Stomach (tissue), 8 donors: ENCODE measurements at regions not wholly inside any gene's neighbourhood (a gene's known extent, or its start where the extent isn't known, plus 50 kb on each side); places are given as distances from the start of the nearest gene placed in this dataset.

ENCODE experiments used
- DNase-seq, 2 donors: peaks; one replicate each; pipeline versions ENCODE4 v3.0.0 to v3.0.0-alpha.2; 2013 to 2019
- H3K27ac ChIP-seq, 5 donors: fragments of 200-600 bp in 4 of 5; sonication (generic) in 4 of 5; one replicate each; pipeline ENCODE4 v1.5.1; 2013 to 2019; ENCODE audit warnings: mild to moderate bottlenecking in 1 of 5, moderate library complexity in 1 of 5
- H3K27me3 ChIP-seq, 3 donors: fragments of 200-600 bp; sonication (generic); one replicate each; pipeline ENCODE4 v1.5.1; 2017 to 2019; ENCODE audit warnings: mixed run types in 1 of 3
- H3K36me3 ChIP-seq, 4 donors: fragments of 200-600 bp; sonication (generic); 1 replicate in 3 of 4; 2 replicates in 1 of 4; pipeline ENCODE4 v1.5.1; 2016 to 2019
- H3K4me1 ChIP-seq, 4 donors: fragments of 200-600 bp; sonication (generic); one replicate each; pipeline ENCODE4 v1.5.1; 2016 to 2019
- H3K4me3 ChIP-seq, 4 donors: fragments of 200-600 bp; sonication (generic) in 3 of 4; one replicate each; pipeline ENCODE4 v1.5.1; 2016 to 2019; ENCODE audit warnings: mild to moderate bottlenecking in 1 of 4
- H3K9me3 ChIP-seq, 4 donors: fragments of 200-600 bp; sonication (generic); one replicate each; pipeline ENCODE4 v1.5.1; 2016 to 2019
- CTCF ChIP-seq, 7 experiments: fragments of 450-650 bp in 4 of 7; fragments of 200-600 bp in 3 of 7; sonication (generic) in 3 of 7; IDR thresholded peaks; one replicate each; pipeline ENCODE4 v1.5.1; 2016 to 2019; ENCODE audit warnings: antibody characterized with exemption in 7 of 7, control low read depth in 2 of 7, mild to moderate bottlenecking in 1 of 7
- EP300 ChIP-seq: sonication (generic); formaldehyde crosslinking; IDR thresholded peaks from one replicate; pipeline ENCODE4 v1.6.1; 2017; ENCODE audit warnings: antibody characterized with exemption
- POLR2A ChIP-seq, 4 donors: fragments of 450-650 bp; IDR thresholded peaks; one replicate each; pipeline ENCODE4 v1.6.1; 2016; ENCODE audit warnings: antibody characterized with exemption in 4 of 4, control low read depth in 2 of 4, mild to moderate bottlenecking in 1 of 4, moderate library complexity in 1 of 4
- POLR2AphosphoS5 ChIP-seq, 3 donors: sonication (generic); formaldehyde crosslinking; IDR thresholded peaks; one replicate each; pipeline ENCODE4 v1.6.1; 2016; ENCODE audit warnings: antibody characterized with exemption in 3 of 3
- WGBS, 5 donors: extraction: QIAGEN DNeasy Blood & Tissue Kit in 3 of 5; methylation state at CpG; one replicate each; pipeline versions ENCODE4 v1.1.5 to v1.1.7; 2013 to 2018; 5-methylcytosine and 5-hydroxymethylcytosine counted together
- intact Hi-C: fragments of 100-400 bp; cut with DNase I; formaldehyde crosslinking; loops from one replicate; pipeline ENCODE4 v1.15.1; 2023; ENCODE audit warnings: low total_unique reads
- donor health status: healthy with polysubstance abuse.
- donor health status: Bipolar disorder and iron deficiency.
- donor health status: healthy.

- WGBS, 5 donors = 10 to 24% (median 17%) methylated on average over 1 of the region's 1 CpG
- TF ChIP-seq EP300 = no peak
- TF ChIP-seq POLR2AphosphoS5 (IDR thresholded peaks at IDR 0.05) = no peak
- no peak for TF ChIP-seq CTCF (IDR thresholded peaks at IDR 0.05)
- TF ChIP-seq POLR2A (IDR thresholded peaks at IDR 0.05) = no peak
- no peaks in the 10 kb centered on the region for H3K36me3 ChIP-seq
- H3K27ac ChIP-seq = no peak overlapping the region
- no peaks in the 10 kb centered on the region for H3K4me1 ChIP-seq
- intact Hi-C loops = no loop called here
- no peaks in the 10 kb centered on the region for H3K27me3 ChIP-seq
- no peak for DNase-seq
- H3K9me3 ChIP-seq = no peaks in the 10 kb centered on the region
- no peak overlapping the region for H3K4me3 ChIP-seq
Observed at GRCh38 chr11:96894587-96894986, 504.8 kb downstream of the JRKL start.

- no peaks in the 10 kb centered on the region for H3K27me3 ChIP-seq
- TF ChIP-seq CTCF (IDR thresholded peaks at IDR 0.05) (no peak), POLR2A (IDR thresholded peaks at IDR 0.05) (no peak), EP300 (no peak), POLR2AphosphoS5 (IDR thresholded peaks at IDR 0.05) (no peak)
- H3K4me1 ChIP-seq = no peaks in the 10 kb centered on the region
- H3K9me3 ChIP-seq = peaks cover 0 to 6% (median 0%) of the 10 kb centered on the region in 4 donors
- intact Hi-C loops = no loop called here
- H3K4me3 ChIP-seq = no peak overlapping the region
- H3K27ac ChIP-seq = no peak overlapping the region
- no peak for DNase-seq
- WGBS, 5 donors = 78 to 88% (median 83%) methylated on average over 5 of the region's 5 CpGs
- H3K36me3 ChIP-seq = no peaks in the 10 kb centered on the region
Observed at GRCh38 chr11:96899971-96900370, 510.2 kb downstream of the JRKL start.

GRCh38 chr11:96905143-96905542, 515.3 kb downstream of the JRKL start:
- TF ChIP-seq CTCF (IDR thresholded peaks at IDR 0.05) = no peak
- TF ChIP-seq POLR2AphosphoS5 (IDR thresholded peaks at IDR 0.05) = no peak
- TF ChIP-seq EP300 = no peak
- TF ChIP-seq POLR2A (IDR thresholded peaks at IDR 0.05) = no peak
- Histone ChIP-seq H3K4me3 (no peak overlapping the region), H3K9me3 (peaks cover 0 to 4% (median 1%) of the 10 kb centered on the region in 4 donors), H3K4me1 (no peaks in the 10 kb centered on the region), H3K27ac (no peak overlapping the region), H3K27me3 (no peaks in the 10 kb centered on the region), H3K36me3 (no peaks in the 10 kb centered on the region)
- WGBS, 5 donors = 25 to 57% (median 45%) methylated on average over 2 of the region's 2 CpGs
- DNase-seq = peak in 1 of 2 donors; percentile 1
- intact Hi-C loops = no loop called here

- Histone ChIP-seq H3K27ac (no peak overlapping the region), H3K27me3 (no peaks in the 10 kb centered on the region), H3K9me3 (peaks cover 0 to 4% (median 0%) of the 10 kb centered on the region in 4 donors), H3K4me3 (no peak overlapping the region), H3K4me1 (no peaks in the 10 kb centered on the region), H3K36me3 (no peaks in the 10 kb centered on the region)
- no peak for TF ChIP-seq POLR2AphosphoS5 (IDR thresholded peaks at IDR 0.05)
- no peak for DNase-seq
- intact Hi-C loops = no loop called here
Observed at GRCh38 chr11:96905663-96906062, 515.9 kb downstream of the JRKL start.

- H3K4me1 ChIP-seq = no peaks in the 10 kb centered on the region
Observed at GRCh38 chr11:96906476-96906875, 516.7 kb downstream of the JRKL start.

More at GRCh38 chr11:96906476-96906875, 516.7 kb downstream of the JRKL start:
- Histone ChIP-seq H3K27me3 (no peaks in the 10 kb centered on the region), H3K36me3 (no peaks in the 10 kb centered on the region), H3K27ac (no peak overlapping the region), H3K9me3 (peaks cover 0 to 4% (median 0%) of the 10 kb centered on the region in 4 donors), H3K4me3 (no peak overlapping the region)
- WGBS, 5 donors = 80 to 90% (median 86%) methylated on average over 1 of the region's 1 CpG
- intact Hi-C loops = no loop called here
- peak in 1 of 2 donors; percentile 2 for DNase-seq
- TF ChIP-seq CTCF (IDR thresholded peaks at IDR 0.05) = no peak
- TF ChIP-seq EP300 = no peak
- no peak for TF ChIP-seq POLR2A (IDR thresholded peaks at IDR 0.05)
- no peak for TF ChIP-seq POLR2AphosphoS5 (IDR thresholded peaks at IDR 0.05)
